ENCODE measurements at regions not wholly inside any gene's neighbourhood (a gene's known extent, or its start where the extent isn't known, plus 50 kb on each side); places are given as distances from the start of the nearest gene placed in this dataset.

- Histone ChIP-seq H3K14ac (ENCODE audit: insufficient read depth, low read length) (no peak overlapping the region), H2BK12ac (ENCODE audit: insufficient read length, low read depth, low read length) (no peak overlapping the region), H3K4me2 (ENCODE audit: insufficient read depth, insufficient read length, low read length) (no peak overlapping the region), H3K4me1 (ENCODE audit: insufficient read depth, low read length) (no peaks in the 10 kb centered on the region), H3K79me2 (ENCODE audit: insufficient read depth, low read length) (no peaks in the 10 kb centered on the region), H2BK20ac (ENCODE audit: low read depth, low read length, poor library complexity, severe bottlenecking) (no peak overlapping the region), H2BK5ac (ENCODE audit: insufficient read length, low read length) (no peak overlapping the region), H4K20me1 (ENCODE audit: control insufficient read depth, insufficient read depth, insufficient read length) (no peaks in the 10 kb centered on the region), H3K79me1 (ENCODE audit: insufficient read depth, low read depth, low read length, poor library complexity, severe bottlenecking) (no peaks in the 10 kb centered on the region), H3K27ac (ENCODE audit: insufficient read length, low read depth, low read length) (no peak overlapping the region), H2BK120ac (ENCODE audit: low read depth, low read length, poor library complexity, severe bottlenecking) (no peak overlapping the region), H4K5ac (ENCODE audit: insufficient read length, low read depth, low read length) (no peak overlapping the region), H3K18ac (ENCODE audit: insufficient read length, low read depth, low read length) (no peak overlapping the region), H4K8ac (replicated peaks; ENCODE audit: insufficient read length, low read depth, low read length) (no peak overlapping the region), H3K27me3 (ENCODE audit: insufficient read depth, low read length) (no peaks in the 10 kb centered on the region), H3K9me3 (ENCODE audit: control insufficient read depth, low read depth, low read length) (no peaks in the 10 kb centered on the region), H3T11ph (ENCODE audit: low read length) (no peak overlapping the region), H3K23ac (ENCODE audit: insufficient read length, low read depth, low read length) (no peak overlapping the region), H3K4ac (ENCODE audit: low read depth, low read length) (no peak overlapping the region), H3K56ac (ENCODE audit: insufficient read length, low read depth, low read length) (no peak overlapping the region), H2AFZ (ENCODE audit: low read length) (no peak overlapping the region), H3K23me2 (ENCODE audit: insufficient read length, low read depth, low read length, poor library complexity, severe bottlenecking) (no peaks in the 10 kb centered on the region), H2BK15ac (ENCODE audit: low read depth, low read length) (no peak overlapping the region), H2AK5ac (ENCODE audit: insufficient read length, low read length) (no peak overlapping the region), H3K9ac (ENCODE audit: extremely low read depth, insufficient read length, low read length) (no peak overlapping the region), H4K91ac (ENCODE audit: insufficient read length, low read depth, low read length) (no peak overlapping the region)
- Mint-ChIP-seq H3K36me3 (ENCODE audit: insufficient read depth in 1 of 3, low read depth in 3 of 3) (peaks cover 0 to 14% (median 0%) of the 10 kb centered on the region in 3 experiments; a peak in 2 of 7 replicates), H3K27ac (no peak overlapping the region), H3K27me3 (ENCODE audit: low read depth) (no peaks in the 10 kb centered on the region), H3K4me3 (no peak overlapping the region), H3K9me3 (peaks cover 11 to 13% of the 10 kb centered on the region in 2 experiments), H3K4me1 (peaks cover 6 to 8% of the 10 kb centered on the region in 2 experiments)
- WGBS (ENCODE audit: extremely low coverage, insufficient read length, low lambda C conversion rate), result no CpG with 5 or more reads among the region's 1 CpG
- no peak for DNase-seq
- TF ChIP-seq, protein P1, sequence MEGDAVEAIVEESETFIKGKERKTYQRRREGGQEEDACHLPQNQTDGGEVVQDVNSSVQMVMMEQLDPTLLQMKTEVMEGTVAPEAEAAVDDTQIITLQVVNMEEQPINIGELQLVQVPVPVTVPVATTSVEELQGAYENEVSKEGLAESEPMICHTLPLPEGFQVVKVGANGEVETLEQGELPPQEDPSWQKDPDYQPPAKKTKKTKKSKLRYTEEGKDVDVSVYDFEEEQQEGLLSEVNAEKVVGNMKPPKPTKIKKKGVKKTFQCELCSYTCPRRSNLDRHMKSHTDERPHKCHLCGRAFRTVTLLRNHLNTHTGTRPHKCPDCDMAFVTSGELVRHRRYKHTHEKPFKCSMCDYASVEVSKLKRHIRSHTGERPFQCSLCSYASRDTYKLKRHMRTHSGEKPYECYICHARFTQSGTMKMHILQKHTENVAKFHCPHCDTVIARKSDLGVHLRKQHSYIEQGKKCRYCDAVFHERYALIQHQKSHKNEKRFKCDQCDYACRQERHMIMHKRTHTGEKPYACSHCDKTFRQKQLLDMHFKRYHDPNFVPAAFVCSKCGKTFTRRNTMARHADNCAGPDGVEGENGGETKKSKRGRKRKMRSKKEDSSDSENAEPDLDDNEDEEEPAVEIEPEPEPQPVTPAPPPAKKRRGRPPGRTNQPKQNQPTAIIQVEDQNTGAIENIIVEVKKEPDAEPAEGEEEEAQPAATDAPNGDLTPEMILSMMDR (conservative IDR thresholded peaks at IDR 0.05), result no peak
Observed at GRCh38 chr6:81979767-81980166, 227.3 kb upstream of the TENT5A start.

Data from H9 (cell line).